CD14-positive monocyte (primary cell): ENCODE measurements at regions not wholly inside any gene's neighbourhood (a gene's known extent, or its start where the extent isn't known, plus 50 kb on each side); places are given as distances from the start of the nearest gene placed in this dataset.
"Not testable (repeated sequence)": the region's sequence is repeated elsewhere in the genome, so short reads cannot be mapped to it uniquely, and the experiment has no call there.

ENCODE experiments used
- DNase-seq, 3 donors: peaks; one replicate each; pipeline ENCODE4 v3.0.0-alpha.2; 2011 to 2022
- H2AFZ ChIP-seq: 2 replicates; pipeline ENCODE4 v1.6.0; 2012; ENCODE audit warnings: mild to moderate bottlenecking, low read depth, low read length, inconsistent platforms; ENCODE audit not compliant: insufficient read depth, poor library complexity, severe bottlenecking
- H3K27ac ChIP-seq, 2 donors: 1 replicate in 1 of 2; 2 replicates in 1 of 2; pipeline ENCODE4 v1.5.1; 2012 to 2013; ENCODE audit warnings: low read length in 2 of 2, control low read depth in 1 of 2, inconsistent platforms in 1 of 2, low read depth in 1 of 2, mild to moderate bottlenecking in 1 of 2
- H3K27me3 ChIP-seq, 2 donors: one replicate each; pipeline versions ENCODE4 v1.6.0 to v1.6.1; 2011 to 2013; ENCODE audit warnings: low read length in 2 of 2; ENCODE audit not compliant: control insufficient read depth in 2 of 2, insufficient read depth in 2 of 2
- H3K36me3 ChIP-seq, 2 donors: replicated peaks in 1 of 2; 1 replicate in 1 of 2; 2 replicates in 1 of 2; pipeline versions ENCODE4 v1.5.1 to v1.6.1; 2012 to 2013; ENCODE audit warnings: low read length in 2 of 2, control low read depth in 1 of 2, inconsistent platforms in 1 of 2, mild to moderate bottlenecking in 1 of 2; ENCODE audit not compliant: insufficient read depth in 2 of 2, control insufficient read depth in 1 of 2
- H3K4me1 ChIP-seq, 2 donors: 1 replicate in 1 of 2; 2 replicates in 1 of 2; pipeline versions ENCODE4 v1.5.1 to v1.6.1; 2012 to 2013; ENCODE audit warnings: low read length in 2 of 2, control low read depth in 1 of 2, inconsistent platforms in 1 of 2, mild to moderate bottlenecking in 1 of 2, moderate library complexity in 1 of 2; ENCODE audit not compliant: insufficient read depth in 2 of 2, control insufficient read depth in 1 of 2
- H3K4me2 ChIP-seq: replicated peaks from 2 replicates; pipeline ENCODE3; 2012; ENCODE audit warnings: low read length, moderate library complexity, mild to moderate bottlenecking; ENCODE audit not compliant: poor library complexity, severe bottlenecking; ENCODE audit errors: extremely low read depth
- H3K4me3 ChIP-seq, 3 experiments: fragments of 200-600 bp in 1 of 3; sonication (generic) in 1 of 3; replicated peaks in 1 of 3; 1 replicate in 2 of 3; 2 replicates in 1 of 3; pipeline ENCODE4 v1.5.1; 2011 to 2013; ENCODE audit warnings: low read length in 3 of 3, mild to moderate bottlenecking in 3 of 3, control low read depth in 2 of 3, low read depth in 2 of 3, inconsistent platforms in 1 of 3, moderate library complexity in 1 of 3
- H3K79me2 ChIP-seq: 2 replicates; pipeline ENCODE4 v1.6.0; 2012; ENCODE audit warnings: mild to moderate bottlenecking, control low read depth, inconsistent platforms, low read length, moderate library complexity; ENCODE audit not compliant: insufficient read depth
- H3K9ac ChIP-seq: 2 replicates; pipeline ENCODE4 v1.6.0; 2017; ENCODE audit warnings: low read length, mild to moderate bottlenecking; ENCODE audit not compliant: insufficient read depth, poor library complexity, severe bottlenecking
- H3K9me3 ChIP-seq, 2 donors: replicated peaks in 1 of 2; 1 replicate in 1 of 2; 2 replicates in 1 of 2; pipeline versions ENCODE4 v1.5.1 to v1.6.1; 2012 to 2013; ENCODE audit warnings: low read length in 2 of 2, control low read depth in 1 of 2; ENCODE audit not compliant: control insufficient read depth in 1 of 2, insufficient read depth in 1 of 2
- H4K20me1 ChIP-seq: 2 replicates; pipeline ENCODE4 v1.6.0; 2012; ENCODE audit warnings: mild to moderate bottlenecking, low read length, control low read depth, moderate library complexity; ENCODE audit not compliant: insufficient read depth
- H3K27ac Mint-ChIP-seq, 7 donors: one replicate each; pipeline ENCODE4 v1.8.0; 2020; ENCODE audit warnings: mild to moderate bottlenecking in 7 of 7, mixed read lengths in 7 of 7, moderate library complexity in 6 of 7, inconsistent platforms in 2 of 7
- H3K27me3 Mint-ChIP-seq, 3 donors: one replicate each; pipeline ENCODE4 v1.8.0; 2021 to 2022; ENCODE audit warnings: low read depth in 3 of 3, mild to moderate bottlenecking in 3 of 3, mixed read lengths in 3 of 3, moderate library complexity in 3 of 3, inconsistent platforms in 1 of 3
- H3K36me3 Mint-ChIP-seq, 2 donors: one replicate each; pipeline ENCODE4 v1.8.0; 2020; ENCODE audit warnings: mixed read lengths in 2 of 2, inconsistent platforms in 1 of 2, mild to moderate bottlenecking in 1 of 2
- H3K4me1 Mint-ChIP-seq: one replicate; pipeline ENCODE4 v1.8.0; 2020; ENCODE audit warnings: mild to moderate bottlenecking, mixed read lengths
- H3K4me3 Mint-ChIP-seq, 2 donors: one replicate each; pipeline ENCODE4 v1.8.0; 2020; ENCODE audit warnings: mild to moderate bottlenecking in 2 of 2, mixed read lengths in 2 of 2, moderate library complexity in 1 of 2
- H3K9me3 Mint-ChIP-seq, 7 donors: one replicate each; pipeline ENCODE4 v1.8.0; 2020 to 2022; ENCODE audit warnings: mixed read lengths in 7 of 7, mild to moderate bottlenecking in 6 of 7, moderate library complexity in 6 of 7, inconsistent platforms in 2 of 7
- CTCF ChIP-seq: fragments of 200-600 bp; IDR thresholded peaks from one replicate; pipeline ENCODE4 v1.8.0; 2022; ENCODE audit warnings: antibody characterized with exemption, mild to moderate bottlenecking
- WGBS: methylation state at CpG from one replicate; pipeline ENCODE4 v1.1.5; 2013; ENCODE audit warnings: missing lambda C conversion rate; ENCODE audit not compliant: insufficient coverage; 5-methylcytosine and 5-hydroxymethylcytosine counted together
- intact Hi-C, 2 donors: fragments of 100-400 bp; cut with micrococcal nuclease; formaldehyde crosslinking; loops; one replicate each; pipeline versions ENCODE4 v1.15.0 to v1.15.1; 2023

- H3K27ac Mint-ChIP-seq = peak overlapping the region in 1 of 7 donors; percentile 46
- TF ChIP-seq CTCF = no peak
- intact Hi-C loops = loop anchor here in 1 of 2 donors (5.0 kb wide), 1 partner anchor 42 kb away; no protein-coding TSS in a partner anchor
- Histone ChIP-seq H3K4me3 (no peak overlapping the region), H4K20me1 (no peaks in the 10 kb centered on the region), H3K27me3 (no peaks in the 10 kb centered on the region), H3K27ac (no peak overlapping the region), H3K9me3 (no peaks in the 10 kb centered on the region), H3K9ac (no peak overlapping the region), H3K4me2 (no peak overlapping the region), H3K36me3 (no peaks in the 10 kb centered on the region), H2AFZ (no peak overlapping the region), H3K79me2 (no peaks in the 10 kb centered on the region), H3K4me1 (no peaks in the 10 kb centered on the region)
- H3K4me1 Mint-ChIP-seq = peaks cover 15% of the 10 kb centered on the region
- H3K9me3 Mint-ChIP-seq = no peaks in the 10 kb centered on the region
- 100% methylated on average over 3 of the region's 4 CpGs for WGBS
- DNase-seq = no peak
- H3K36me3 Mint-ChIP-seq = no peaks in the 10 kb centered on the region
- H3K4me3 Mint-ChIP-seq = no peak overlapping the region
- H3K27me3 Mint-ChIP-seq = peaks cover 0 to 2% (median 0%) of the 10 kb centered on the region in 3 donors
These were observed 176.8 kb downstream of the CD83 start for GRCh38 chr6:14294270-14294951.

- H3K9me3 Mint-ChIP-seq, H3K4me3 ChIP-seq, H3K27me3 Mint-ChIP-seq, H3K4me2 ChIP-seq, H3K9ac ChIP-seq, H3K27ac Mint-ChIP-seq, DNase-seq, H3K4me1 ChIP-seq, H3K4me3 Mint-ChIP-seq, intact Hi-C loops, H2AFZ ChIP-seq, H3K27me3 ChIP-seq, H3K79me2 ChIP-seq, H3K36me3 ChIP-seq, H4K20me1 ChIP-seq, H3K36me3 Mint-ChIP-seq, H3K9me3 ChIP-seq, H3K27ac ChIP-seq: not testable (repeated sequence)
- 100% methylated on average over 4 of the region's 6 CpGs for WGBS
- peaks cover 11% of the 10 kb centered on the region for H3K4me1 Mint-ChIP-seq
These were observed 179.1 kb downstream of the CD83 start for GRCh38 chr6:14296698-14297097.

GRCh38 chr6:14297118-14297517 is 179.5 kb downstream of the CD83 start:
- no CpG with 5 or more reads among the region's 7 CpGs for WGBS
- H3K9me3 ChIP-seq, H3K27me3 Mint-ChIP-seq, H4K20me1 ChIP-seq, H3K9me3 Mint-ChIP-seq, H2AFZ ChIP-seq, intact Hi-C loops, H3K36me3 Mint-ChIP-seq, H3K9ac ChIP-seq, H3K27ac Mint-ChIP-seq, H3K4me1 ChIP-seq, H3K4me2 ChIP-seq, H3K4me3 ChIP-seq, H3K36me3 ChIP-seq, H3K27ac ChIP-seq, H3K79me2 ChIP-seq, H3K4me3 Mint-ChIP-seq, DNase-seq, H3K27me3 ChIP-seq: not testable (repeated sequence)
- peaks cover 11% of the 10 kb centered on the region for H3K4me1 Mint-ChIP-seq

GRCh38 chr6:14300189-14300588 is 182.6 kb downstream of the CD83 start:
- H3K79me2 ChIP-seq, H3K9me3 ChIP-seq, H2AFZ ChIP-seq, H3K36me3 ChIP-seq, H3K4me3 ChIP-seq, H3K4me3 Mint-ChIP-seq, H3K27ac ChIP-seq, H3K27me3 Mint-ChIP-seq, DNase-seq, H3K36me3 Mint-ChIP-seq, H3K4me1 Mint-ChIP-seq, H3K9ac ChIP-seq, H4K20me1 ChIP-seq, H3K4me2 ChIP-seq, intact Hi-C loops, H3K27me3 ChIP-seq, H3K27ac Mint-ChIP-seq, H3K4me1 ChIP-seq: not testable (repeated sequence)
- WGBS = 90% methylated on average over 14 of the region's 16 CpGs
- peaks cover 0 to 11% (median 0%) of the 10 kb centered on the region in 7 donors for H3K9me3 Mint-ChIP-seq
